SK-N-SH (cell line): ENCODE measurements at regions not wholly inside any gene's neighbourhood (a gene's known extent, or its start where the extent isn't known, plus 50 kb on each side); places are given as distances from the start of the nearest gene placed in this dataset.

Experiments used
- CTCF ChIA-PET: fragments of 300-600, 350-600 bp; formaldehyde crosslinking; extraction: SDS; loops from one replicate; lab custom pipeline; 2021; lab: Yijun Ruan, JAX
- POLR2A ChIA-PET: fragments of 350-600 bp; sonication (Branson Sonifier 250); formaldehyde crosslinking; extraction: SDS; loops from one replicate; lab custom pipeline; 2020; ENCODE audit warnings: antibody characterized with exemption, inconsistent platforms; lab: Yijun Ruan, JAX
- DNase-seq: peaks from one replicate; pipeline ENCODE4 v3.0.0; 2012
- H2AFZ ChIP-seq: fragments of 200-600 bp; sonication (generic); 2 replicates; pipeline ENCODE4 v1.8.1; 2016; ENCODE audit warnings: antibody characterized with exemption, mild to moderate bottlenecking, low read depth
- H3F3A ChIP-seq: fragments of 200-600 bp; sonication (generic); replicated peaks from 2 replicates; pipeline ENCODE3; 2016; ENCODE audit warnings: antibody characterized with exemption, mild to moderate bottlenecking; ENCODE audit not compliant: insufficient read depth
- H3K27ac ChIP-seq, 2 experiments: fragments of 200-500 bp in 1 of 2; fragments of 200-600 bp in 1 of 2; sonication (Bioruptor generic) in 1 of 2; sonication (generic), shearing (Covaris generic) in 1 of 2; 2 replicates each; pipeline versions ENCODE4 v1.5.1 to v1.6.1; 2014 to 2016; ENCODE audit warnings: low read depth in 2 of 2, inconsistent platforms in 1 of 2, low read length in 1 of 2, mild to moderate bottlenecking in 1 of 2, mixed read lengths in 1 of 2
- H3K27me3 ChIP-seq: fragments of 200-600 bp; sonication (generic), shearing (Covaris generic); 2 replicates; pipeline ENCODE4 v1.6.1; 2016; ENCODE audit warnings: mixed run types; ENCODE audit not compliant: insufficient read depth
- H3K36me3 ChIP-seq, 2 experiments: fragments of 200-500 bp in 1 of 2; fragments of 200-600 bp in 1 of 2; sonication (Bioruptor generic) in 1 of 2; sonication (generic) in 1 of 2; replicated peaks in 1 of 2; 2 replicates each; pipeline versions ENCODE3 to v1.5.1; 2014 to 2016; ENCODE audit warnings: low read length in 1 of 2, mild to moderate bottlenecking in 1 of 2; ENCODE audit not compliant: insufficient read depth in 2 of 2, control insufficient read depth in 1 of 2
- H3K4me1 ChIP-seq, 2 experiments: fragments of 200-500 bp in 1 of 2; fragments of 200-600 bp in 1 of 2; sonication (Bioruptor generic) in 1 of 2; sonication (generic), shearing (Covaris generic) in 1 of 2; 2 replicates each; pipeline versions ENCODE4 v1.5.1 to v1.6.1; 2014 to 2016; ENCODE audit warnings: low read depth in 1 of 2, low read length in 1 of 2, mixed run types in 1 of 2; ENCODE audit not compliant: insufficient read depth in 2 of 2, control insufficient read depth in 1 of 2
- H3K4me2 ChIP-seq: fragments of 200-600 bp; sonication (generic), shearing (Covaris generic); 2 replicates; pipeline ENCODE4 v1.6.1; 2017; ENCODE audit warnings: mixed run types
- H3K4me3 ChIP-seq, 2 experiments: fragments of 200-500 bp in 1 of 2; fragments of 200-600 bp in 1 of 2; sonication (Bioruptor generic) in 1 of 2; sonication (generic), shearing (Covaris generic) in 1 of 2; 2 replicates each; pipeline versions ENCODE4 v1.5.1 to v1.8.1; 2014 to 2016; ENCODE audit warnings: low read depth in 2 of 2, inconsistent platforms in 1 of 2, low read length in 1 of 2, mild to moderate bottlenecking in 1 of 2, mixed read lengths in 1 of 2, moderate library complexity in 1 of 2
- H3K79me2 ChIP-seq: fragments of 200-600 bp; sonication (generic); 2 replicates; pipeline ENCODE4 v1.8.1; 2017; ENCODE audit warnings: mild to moderate bottlenecking; ENCODE audit not compliant: insufficient read depth
- H3K9ac ChIP-seq: fragments of 200-600 bp; sonication (generic); 2 replicates; pipeline ENCODE4 v1.6.1; 2017; ENCODE audit warnings: mixed run types
- H3K9me2 ChIP-seq: fragments of 200-600 bp; sonication (generic); 2 replicates; pipeline ENCODE4 v1.6.1; 2017; ENCODE audit warnings: mixed run types
- H3K9me3 ChIP-seq: fragments of 200-600 bp; sonication (generic); 2 replicates; pipeline ENCODE4 v1.6.1; 2017; ENCODE audit warnings: mixed run types, mild to moderate bottlenecking, moderate library complexity
- H4K20me1 ChIP-seq: fragments of 200-600 bp; sonication (generic); 2 replicates; pipeline ENCODE4 v1.6.1; 2017; ENCODE audit warnings: mild to moderate bottlenecking, mixed run types; ENCODE audit not compliant: insufficient read depth
- EP300 ChIP-seq, 2 experiments: IDR thresholded peaks; 2 replicates each; pipeline versions ENCODE4 v1.4.0 to v1.6.1; 2012; ENCODE audit warnings: borderline replicate concordance in 1 of 2, low read depth in 1 of 2, low read length in 1 of 2
- FOSL2 ChIP-seq: IDR thresholded peaks from 2 replicates; pipeline ENCODE4 v1.4.0; 2012; ENCODE audit warnings: low read depth, mild to moderate bottlenecking, moderate library complexity, borderline replicate concordance
- FOXM1 ChIP-seq: IDR thresholded peaks from 2 replicates; pipeline ENCODE4 v1.4.0; 2012; ENCODE audit warnings: low read depth, mild to moderate bottlenecking
- GATA2 ChIP-seq: sonication (generic); formaldehyde crosslinking; IDR thresholded peaks from 2 replicates; pipeline ENCODE4 v1.5.0; 2020; ENCODE audit warnings: mild to moderate bottlenecking, missing genetic modification reagents
- NFIC ChIP-seq: IDR thresholded peaks from 2 replicates; pipeline ENCODE4 v1.4.0; 2012; ENCODE audit warnings: borderline replicate concordance
- POLR2AphosphoS5 ChIP-seq: IDR thresholded peaks from 2 replicates; pipeline ENCODE4 v1.6.1; 2012; ENCODE audit warnings: low read depth, low read length
- RAD21 ChIP-seq: IDR thresholded peaks from 2 replicates; pipeline ENCODE4 v1.6.1; 2012; ENCODE audit warnings: mild to moderate bottlenecking, low read length
- REST ChIP-seq: IDR thresholded peaks from 2 replicates; pipeline ENCODE4 v1.6.1; 2012; ENCODE audit warnings: mild to moderate bottlenecking, low read depth, low read length, moderate library complexity
- RFX5 ChIP-seq: IDR thresholded peaks from 2 replicates; pipeline ENCODE4 v1.6.1; 2012; ENCODE audit warnings: mild to moderate bottlenecking, improper control_type of control experiment, low read length
- SIN3A ChIP-seq: IDR thresholded peaks from 2 replicates; pipeline ENCODE4 v1.6.1; 2012; ENCODE audit warnings: low read depth, mild to moderate bottlenecking, low read length, moderate library complexity, borderline replicate concordance
- SMC3 ChIP-seq: IDR thresholded peaks from 2 replicates; pipeline ENCODE4 v1.6.1; 2012; ENCODE audit warnings: low read depth, low read length, improper control_type of control experiment
- TCF12 ChIP-seq: IDR thresholded peaks from 2 replicates; pipeline ENCODE4 v1.4.0; 2012
- TEAD4 ChIP-seq: IDR thresholded peaks from 2 replicates; pipeline ENCODE4 v1.4.0; 2012; ENCODE audit warnings: mild to moderate bottlenecking, borderline replicate concordance; ENCODE audit not compliant: insufficient read depth
- YY1 ChIP-seq: IDR thresholded peaks from 2 replicates; pipeline ENCODE4 v1.4.0; 2012; ENCODE audit warnings: low read depth, mild to moderate bottlenecking
- WGBS: methylation state at CpG from one replicate; pipeline ENCODE4 v1.1.6; 2017; ENCODE audit warnings: low lambda C conversion rate; 5-methylcytosine and 5-hydroxymethylcytosine counted together
- TF ChIP-seq, protein P1 (sequence below): fragments of 150-350 bp; IDR thresholded peaks from 2 replicates; pipeline ENCODE4 v1.6.1; 2017; ENCODE audit warnings: antibody characterized with exemption, low read length, low read depth, borderline replicate concordance

GRCh38 chr1:217944550-217944949, 313.4 kb downstream of the SPATA17 start:
- Histone ChIP-seq H3K27ac (no peak overlapping the region), H3K36me3 (no peaks in the 10 kb centered on the region), H3K9ac (no peak overlapping the region), H3K4me1 (peaks cover 0 to 6% of the 10 kb centered on the region in 2 experiments; a peak in 1 of 4 replicates), H3K4me2 (no peak overlapping the region), H3F3A (no peaks in the 10 kb centered on the region), H3K27me3 (no peaks in the 10 kb centered on the region), H3K79me2 (no peaks in the 10 kb centered on the region), H2AFZ (no peak overlapping the region), H3K9me2 (no peaks in the 10 kb centered on the region), H3K9me3 (no peaks in the 10 kb centered on the region), H3K4me3 (no peak overlapping the region), H4K20me1 (no peaks in the 10 kb centered on the region)
- WGBS: 67% methylated on average over 5 of the region's 6 CpGs
- POLR2A ChIA-PET: no interaction called here
- DNase-seq: no peak
- TF ChIP-seq POLR2AphosphoS5: no peak
- no peak for TF ChIP-seq YY1
- no peak for TF ChIP-seq REST
- no peak for TF ChIP-seq SMC3
- TF ChIP-seq RFX5: no peak
- TF ChIP-seq RAD21: no peak
- TF ChIP-seq, protein P1, sequence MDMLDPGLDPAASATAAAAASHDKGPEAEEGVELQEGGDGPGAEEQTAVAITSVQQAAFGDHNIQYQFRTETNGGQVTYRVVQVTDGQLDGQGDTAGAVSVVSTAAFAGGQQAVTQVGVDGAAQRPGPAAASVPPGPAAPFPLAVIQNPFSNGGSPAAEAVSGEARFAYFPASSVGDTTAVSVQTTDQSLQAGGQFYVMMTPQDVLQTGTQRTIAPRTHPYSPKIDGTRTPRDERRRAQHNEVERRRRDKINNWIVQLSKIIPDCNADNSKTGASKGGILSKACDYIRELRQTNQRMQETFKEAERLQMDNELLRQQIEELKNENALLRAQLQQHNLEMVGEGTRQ: no peak
- TF ChIP-seq TEAD4: no peak
- no peak for TF ChIP-seq EP300 (IDR thresholded peaks at IDR 0.05; ENCODE audit: borderline replicate concordance in 1 of 2, low read depth in 1 of 2, low read length in 1 of 2)
- TF ChIP-seq TCF12: no peak
- TF ChIP-seq GATA2 (CRISPR knock-in tag): no peak
- TF ChIP-seq FOSL2: no peak
- TF ChIP-seq NFIC: no peak
- CTCF ChIA-PET: no interaction called here

DNA sequence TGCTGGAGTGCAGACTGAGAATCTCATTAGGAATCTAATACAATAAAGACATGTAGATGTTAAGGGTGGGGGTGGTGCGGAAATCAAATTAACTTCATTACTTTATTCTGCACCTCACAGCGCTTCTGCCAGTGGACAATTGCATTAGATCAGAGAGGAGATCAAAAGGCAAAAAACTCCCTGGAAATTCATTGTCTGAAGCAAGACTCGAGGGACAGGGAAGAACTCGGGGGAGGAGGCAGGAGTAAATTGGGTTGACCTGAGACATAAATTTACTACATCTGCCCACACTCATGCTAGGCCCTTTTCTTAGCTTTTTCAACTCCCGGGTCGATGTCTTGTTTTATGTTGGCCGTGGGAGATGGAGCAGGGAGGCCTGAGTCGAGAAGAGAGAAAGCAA, 315.4 kb downstream of the SPATA17 start:
- Histone ChIP-seq H2AFZ (no peak overlapping the region), H3K27me3 (no peaks in the 10 kb centered on the region), H3K9ac (no peak overlapping the region), H4K20me1 (no peaks in the 10 kb centered on the region), H3K36me3 (no peaks in the 10 kb centered on the region), H3K4me2 (no peak overlapping the region), H3K9me3 (no peaks in the 10 kb centered on the region), H3K4me3 (no peak overlapping the region), H3K9me2 (no peaks in the 10 kb centered on the region), H3K27ac (no peak overlapping the region), H3K4me1 (peaks cover 0 to 6% of the 10 kb centered on the region in 2 experiments; a peak in 1 of 4 replicates), H3K79me2 (no peaks in the 10 kb centered on the region), H3F3A (no peaks in the 10 kb centered on the region)
- DNase-seq: no peak
- TF ChIP-seq TEAD4 (no peak), SIN3A (no peak), FOXM1 (no peak)
- POLR2A ChIA-PET: no interaction called here
- WGBS: 57% methylated on average over 8 of the region's 8 CpGs
- CTCF ChIA-PET: no interaction called here
